GM12878 (cell line): ENCODE measurements at regions not wholly inside any gene's neighbourhood (a gene's known extent, or its start where the extent isn't known, plus 50 kb on each side); places are given as distances from the start of the nearest gene placed in this dataset.
"Not testable (repeated sequence)": the region's sequence is repeated elsewhere in the genome, so short reads cannot be mapped to it uniquely, and the experiment has no call there.

ENCODE experiments used
- ATAC-seq: fragments of 200-7000 bp; cut with Tn5 transposase; 3 replicates; pipeline ENCODE4 v1.9.1; 2020; ENCODE audit warnings: mild to moderate bottlenecking, moderate library complexity
- BruUV-seq: library from RNA; stranded (reverse); fragments of 400-500 nt; replicated peaks from 2 replicates; lab custom pipeline; 2021; lab: Mats Ljungman, UMichigan
- CTCF ChIA-PET: fragments of 300-600 bp; sonication (Branson Sonifier 250); formaldehyde crosslinking; extraction: SDS; loops from one replicate; lab custom pipeline; 2021; ENCODE audit warnings: inconsistent platforms; lab: Yijun Ruan, JAX
- POLR2A ChIA-PET: fragments of 350-600 bp; formaldehyde crosslinking; extraction: SDS; loops from one replicate; lab custom pipeline; 2021; ENCODE audit warnings: inconsistent platforms; lab: Charles Lee
- RAD21 ChIA-PET: fragments of 300-600 bp; sonication (Branson Sonifier 250); formaldehyde crosslinking; loops from one replicate; lab custom pipeline; 2023; ENCODE audit warnings: antibody characterized with exemption; ENCODE audit not compliant: unreplicated experiment; lab: Charles Lee
- SMC1A ChIA-PET: fragments of 300-600 bp; sonication (Branson Sonifier 250); formaldehyde crosslinking; loops from one replicate; lab custom pipeline; 2023; ENCODE audit not compliant: unreplicated experiment, uncharacterized antibody; lab: Charles Lee
- DNase-seq: peaks from one replicate; pipeline ENCODE4 v3.0.0-alpha.2; 2011; ENCODE audit warnings: low read depth, low spot score
- FAIRE-seq: peaks from 3 replicates; lab custom pipeline; 2011; peaks lifted over from hg19 to GRCh38; lab: Jason Lieb, UNC
- H2AFZ ChIP-seq: 2 replicates; pipeline ENCODE4 v1.6.0; 2011; ENCODE audit warnings: low read depth, low read length, control low read depth; ENCODE audit not compliant: control insufficient read depth
- H3K27ac ChIP-seq: 2 replicates; pipeline ENCODE4 v1.5.1; 2011; ENCODE audit warnings: control low read depth; ENCODE audit not compliant: control insufficient read depth, insufficient read depth
- H3K27me3 ChIP-seq, 2 experiments: replicated peaks in 1 of 2; 2 replicates each; pipeline versions ENCODE4 v1.6.0 to v1.6.1; 2011; ENCODE audit warnings: low read length in 1 of 2; ENCODE audit not compliant: control insufficient read depth in 2 of 2, insufficient read depth in 2 of 2
- H3K36me3 ChIP-seq, 2 experiments: 2 replicates each; pipeline ENCODE4 v1.5.1; 2011; ENCODE audit warnings: low read length in 1 of 2; ENCODE audit not compliant: control insufficient read depth in 2 of 2, insufficient read depth in 2 of 2
- H3K4me1 ChIP-seq: 2 replicates; pipeline ENCODE4 v1.6.1; 2011; ENCODE audit warnings: mild to moderate bottlenecking, low read length, moderate library complexity, mixed read lengths; ENCODE audit not compliant: control insufficient read depth, insufficient read depth
- H3K4me2 ChIP-seq: 2 replicates; pipeline ENCODE4 v1.6.0; 2011; ENCODE audit warnings: control low read depth; ENCODE audit not compliant: control insufficient read depth, insufficient read depth
- H3K4me3 ChIP-seq: fragments of 200-600 bp; sonication (generic); 2 replicates; pipeline ENCODE4 v1.5.1; 2016
- H3K79me2 ChIP-seq: 2 replicates; pipeline ENCODE4 v1.6.0; 2011; ENCODE audit warnings: low read length; ENCODE audit not compliant: control insufficient read depth, insufficient read depth
- H3K9ac ChIP-seq: 2 replicates; pipeline ENCODE4 v1.8.0; 2011; ENCODE audit warnings: low read length, control low read depth, mixed read lengths; ENCODE audit not compliant: control insufficient read depth, insufficient read depth
- H3K9me3 ChIP-seq: replicated peaks from 3 replicates; pipeline ENCODE4 v1.5.1; 2011; ENCODE audit warnings: mild to moderate bottlenecking, low read length; ENCODE audit not compliant: control insufficient read depth, insufficient read depth
- H4K20me1 ChIP-seq: 2 replicates; pipeline ENCODE4 v1.6.0; 2011; ENCODE audit not compliant: control insufficient read depth, insufficient read depth
- CBX3 ChIP-seq: fragments of 200-600 bp; sonication (generic); IDR thresholded peaks from 2 replicates; pipeline ENCODE4 v1.6.1; 2016; ENCODE audit warnings: low read depth, borderline replicate concordance
- ESRRA ChIP-seq: IDR thresholded peaks from 2 replicates; pipeline ENCODE4 v1.6.1; 2012; ENCODE audit warnings: mild to moderate bottlenecking, low read length, improper control_type of control experiment
- IRF4 ChIP-seq: IDR thresholded peaks from 2 replicates; pipeline ENCODE4 v1.6.1; 2011; ENCODE audit warnings: low read depth, low read length
- NKRF ChIP-seq: fragments of 450-650 bp; conservative IDR thresholded peaks from 2 replicates; pipeline ENCODE4 v1.6.1; 2017; ENCODE audit warnings: mild to moderate bottlenecking, moderate library complexity
- NR2C1 ChIP-seq: fragments of 450-650 bp; IDR thresholded peaks from 2 replicates; pipeline ENCODE4 v1.6.1; 2017; ENCODE audit warnings: antibody characterized with exemption, mild to moderate bottlenecking, moderate library complexity
- ZSCAN29 ChIP-seq: fragments of 450-650 bp; IDR thresholded peaks from 2 replicates; pipeline ENCODE4 v1.6.1; 2017; ENCODE audit warnings: mild to moderate bottlenecking, moderate library complexity
- WGBS: methylation state at CpG from one replicate; pipeline ENCODE4 v1.1.6; 2016; ENCODE audit warnings: low lambda C conversion rate; ENCODE audit not compliant: insufficient replicate concordance, insufficient coverage; ENCODE audit errors: missing lambda C conversion rate; 5-methylcytosine and 5-hydroxymethylcytosine counted together
- in situ Hi-C: fragments of 300-500 bp; cut with MboI; formaldehyde crosslinking; loops from 9 replicates; pipeline ENCODE4 v1.14.3; 2018; ENCODE audit warnings: mixed read lengths
- intact Hi-C: fragments of 100-400 bp; cut with micrococcal nuclease; formaldehyde crosslinking; loops from one replicate; pipeline ENCODE4 v1.14.2; 2022; ENCODE audit not compliant: unreplicated experiment

- no peak overlapping the region for H3K9ac ChIP-seq
- H3K4me2 ChIP-seq: no peak overlapping the region
- H3K36me3 ChIP-seq: no peaks in the 10 kb centered on the region
- H4K20me1 ChIP-seq: no peaks in the 10 kb centered on the region
- no TSS peak for BruUV-seq
- SMC1A ChIA-PET: no interaction called here
- POLR2A ChIA-PET: no interaction called here
- no peaks in the 10 kb centered on the region for H3K79me2 ChIP-seq
- DNase-seq: no peak
- FAIRE-seq: no peak
- no peak for TF ChIP-seq NKRF
- no peak for TF ChIP-seq ZSCAN29
- no peak for TF ChIP-seq CBX3
- no peak for TF ChIP-seq IRF4
- no peak for TF ChIP-seq NR2C1
- no peak for TF ChIP-seq ESRRA
- TF ChIP-seq, all 136 proteins: peak for 0
- no peak overlapping the region for H3K4me3 ChIP-seq
- CTCF ChIA-PET: no interaction called here
- H3K27me3 ChIP-seq: no peaks in the 10 kb centered on the region
- no peak for ATAC-seq
- H3K4me1 ChIP-seq: no peaks in the 10 kb centered on the region
- intact Hi-C loops: no loop called here
- RAD21 ChIA-PET: no interaction called here
- in situ Hi-C loops: no loop called here
- no peaks in the 10 kb centered on the region; the same call in 2 of the 3 replicates for H3K9me3 ChIP-seq
- H2AFZ ChIP-seq: no peak overlapping the region
- 26% methylated on average over 17 of the region's 17 CpGs for WGBS
- no peak overlapping the region for H3K27ac ChIP-seq
Observed at GRCh38 chr15:25251700-25252390, 187.0 kb downstream of the UBE3A start.

- H3K4me1 ChIP-seq, DNase-seq, H3K27me3 ChIP-seq, ATAC-seq, H3K9ac ChIP-seq, H4K20me1 ChIP-seq, H3K27ac ChIP-seq, H3K9me3 ChIP-seq, H3K79me2 ChIP-seq, POLR2A ChIA-PET, CTCF ChIA-PET, in situ Hi-C loops, H3K36me3 ChIP-seq, H3K4me2 ChIP-seq, SMC1A ChIA-PET, BruUV-seq, H2AFZ ChIP-seq, RAD21 ChIA-PET, intact Hi-C loops, FAIRE-seq, H3K4me3 ChIP-seq: not testable (repeated sequence)
- 60% methylated on average over 33 of the region's 35 CpGs for WGBS
Observed at GRCh38 chr15:25253048-25253973, 185.5 kb downstream of the UBE3A start.
